Colonic mucosa (tissue), 4 donors: ENCODE measurements at regions not wholly inside any gene's neighbourhood (a gene's known extent, or its start where the extent isn't known, plus 50 kb on each side); places are given as distances from the start of the nearest gene placed in this dataset.

Experiments used
- DNase-seq: peaks from one replicate; pipeline ENCODE4 v3.0.0-alpha.2; 2020
- H3K27ac ChIP-seq: fragments of 200-600 bp; one replicate; pipeline ENCODE4 v1.8.0; 2021
- H3K27me3 ChIP-seq: fragments of 200-600 bp; one replicate; pipeline ENCODE4 v1.8.0; 2021
- H3K36me3 ChIP-seq: fragments of 200-600 bp; one replicate; pipeline ENCODE4 v1.8.0; 2021
- H3K4me1 ChIP-seq: fragments of 200-600 bp; one replicate; pipeline ENCODE4 v1.8.0; 2021; ENCODE audit warnings: mild to moderate bottlenecking
- H3K4me3 ChIP-seq: fragments of 200-600 bp; one replicate; pipeline ENCODE4 v1.8.0; 2021
- H3K9ac ChIP-seq, 2 donors: one replicate each; pipeline ENCODE4 v1.7.0; 2013; ENCODE audit warnings: control low read depth in 2 of 2, low read depth in 2 of 2, low read length in 2 of 2
- H3K9me3 ChIP-seq: fragments of 200-600 bp; one replicate; pipeline ENCODE4 v1.8.0; 2021
- CTCF ChIP-seq: fragments of 200-600 bp; IDR thresholded peaks from one replicate; pipeline ENCODE4 v1.8.0; 2022; ENCODE audit warnings: antibody characterized with exemption, mild to moderate bottlenecking
- intact Hi-C: fragments of 100-400 bp; cut with DNase I; formaldehyde crosslinking; loops from one replicate; pipeline ENCODE4 v1.14.1; 2022
- donor health status: healthy.
- donor health status: DM: no; HTN: no; CAD: no.
- donor health status: DM: no; HTN: no; CAD: no.

DNA sequence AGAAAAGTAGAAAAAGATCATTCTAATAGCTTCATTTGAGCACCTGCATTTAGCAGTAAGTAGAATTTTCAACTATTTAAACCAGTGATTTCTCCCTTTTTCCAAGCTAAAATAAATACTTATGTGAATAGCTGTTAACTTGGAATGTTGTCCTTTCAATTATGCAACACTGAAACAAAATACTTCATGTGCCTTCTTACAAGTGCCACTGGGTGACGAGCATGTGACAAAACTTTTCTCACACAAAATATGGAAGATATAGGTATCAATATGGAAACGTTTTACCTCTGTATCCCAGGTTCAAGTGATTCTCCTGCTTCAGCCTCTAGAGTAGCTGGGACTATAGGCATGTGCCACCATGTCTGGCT lies 708.3 kb downstream of the STIM2 start:
- Histone ChIP-seq H3K27me3 (no peaks in the 10 kb centered on the region), H3K4me1 (no peaks in the 10 kb centered on the region), H3K4me3 (no peak overlapping the region), H3K36me3 (no peaks in the 10 kb centered on the region), H3K27ac (no peak overlapping the region), H3K9ac (no peak overlapping the region), H3K9me3 (no peaks in the 10 kb centered on the region)
- no peak for DNase-seq
- no peak for TF ChIP-seq CTCF
- intact Hi-C loops, result no loop called here

- no peak overlapping the region for H3K27ac ChIP-seq
- H3K4me3 ChIP-seq, result no peak overlapping the region
- H3K9ac ChIP-seq, result no peak overlapping the region
- no peak for TF ChIP-seq CTCF
- no peaks in the 10 kb centered on the region for H3K27me3 ChIP-seq
- no peaks in the 10 kb centered on the region for H3K9me3 ChIP-seq
- H3K36me3 ChIP-seq, result no peaks in the 10 kb centered on the region
- intact Hi-C loops, result no loop called here
- no peak for DNase-seq
- no peaks in the 10 kb centered on the region for H3K4me1 ChIP-seq
Measured at GRCh38 chr4:27574743-27575142, 714.1 kb downstream of the STIM2 start.

DNA sequence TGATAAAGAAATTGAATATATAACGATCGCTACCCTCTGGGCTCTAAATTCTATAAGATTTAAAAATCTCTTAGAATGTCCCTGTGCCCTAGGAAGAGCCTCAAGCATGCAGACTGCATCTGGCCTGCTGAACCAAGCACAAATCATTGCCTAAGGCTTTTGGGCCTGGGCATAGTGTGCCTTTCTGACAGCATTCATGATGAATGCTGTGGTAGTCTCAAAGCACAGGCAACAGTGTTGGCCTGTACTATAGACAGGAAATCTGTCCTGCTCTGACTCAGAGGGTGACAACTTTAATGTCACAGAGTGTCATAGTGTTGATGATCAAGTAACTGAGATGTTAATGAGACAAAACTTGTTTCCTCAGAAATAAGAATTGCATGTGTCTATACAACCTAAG lies 717.3 kb downstream of the STIM2 start:
- H3K27ac ChIP-seq, result no peak overlapping the region
- no peak overlapping the region for H3K4me3 ChIP-seq
- intact Hi-C loops, result no loop called here
- H3K9me3 ChIP-seq, result no peaks in the 10 kb centered on the region
- H3K36me3 ChIP-seq, result no peaks in the 10 kb centered on the region
- H3K9ac ChIP-seq, result no peak overlapping the region
- no peaks in the 10 kb centered on the region for H3K27me3 ChIP-seq
- no peak for TF ChIP-seq CTCF
- no peak for DNase-seq
- no peaks in the 10 kb centered on the region for H3K4me1 ChIP-seq

- H3K27me3 ChIP-seq, result no peaks in the 10 kb centered on the region
- no peaks in the 10 kb centered on the region for H3K4me1 ChIP-seq
- H3K9me3 ChIP-seq, result no peaks in the 10 kb centered on the region
- intact Hi-C loops, result no loop called here
- H3K36me3 ChIP-seq, result no peaks in the 10 kb centered on the region
- H3K4me3 ChIP-seq, result no peak overlapping the region
- no peak overlapping the region for H3K9ac ChIP-seq
- no peak overlapping the region for H3K27ac ChIP-seq
- DNase-seq, result no peak
- no peak for TF ChIP-seq CTCF
Measured at GRCh38 chr4:27592738-27593137, 732.1 kb downstream of the STIM2 start.

DNA sequence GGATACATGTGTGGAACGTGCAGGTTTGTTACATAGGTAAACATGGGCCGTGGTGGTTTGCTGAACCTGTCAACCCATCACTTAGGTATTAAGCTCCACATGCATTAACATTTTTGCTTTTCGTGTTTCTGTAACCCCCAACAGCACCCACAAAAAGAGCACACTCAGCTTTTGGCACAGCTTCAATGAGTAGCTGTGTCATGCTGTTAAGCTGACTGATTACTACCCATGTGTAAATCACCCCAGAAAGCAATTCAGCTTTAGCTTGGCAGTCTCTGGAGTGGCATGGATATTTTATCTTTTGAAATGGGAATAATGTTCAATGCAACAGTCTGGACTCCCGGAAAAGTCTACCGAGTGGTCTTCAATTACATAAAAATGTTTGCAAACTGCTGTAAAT lies 734.3 kb downstream of the STIM2 start:
- Histone ChIP-seq H3K27me3 (no peaks in the 10 kb centered on the region), H3K4me3 (no peak overlapping the region), H3K27ac (no peak overlapping the region), H3K9me3 (no peaks in the 10 kb centered on the region), H3K36me3 (no peaks in the 10 kb centered on the region), H3K4me1 (no peaks in the 10 kb centered on the region), H3K9ac (no peak overlapping the region)
- DNase-seq, result no peak
- intact Hi-C loops, result no loop called here
- TF ChIP-seq CTCF, result no peak
